ENCODE measurements at regions not wholly inside any gene's neighbourhood (a gene's known extent, or its start where the extent isn't known, plus 50 kb on each side); places are given as distances from the start of the nearest gene placed in this dataset.

- H3K4me1 ChIP-seq (replicated peaks in 1 of 2; ENCODE audit: control insufficient read depth in 2 of 2, insufficient read depth in 2 of 2, low read length in 2 of 2) = no peaks in the 10 kb centered on the region
- H3K9me3 ChIP-seq (replicated peaks; ENCODE audit: control insufficient read depth, insufficient read depth, low read depth, low read length) = no peaks in the 10 kb centered on the region
- H3K9ac ChIP-seq (ENCODE audit: insufficient read depth in 1 of 2, low read depth in 2 of 2, low read length in 2 of 2) = no peak overlapping the region
- CTCF ChIA-PET (ENCODE audit: low intra/inter-chr PET ratio) = no interaction called here
- H3K27me3 ChIP-seq (ENCODE audit: control insufficient read depth in 2 of 2, insufficient read depth in 2 of 2, low read length in 2 of 2) = no peaks in the 10 kb centered on the region
- in situ Hi-C loops (cut with MboI) = no loop called here
- no peak overlapping the region for H2AFZ ChIP-seq (ENCODE audit: low read depth, low read length)
- FAIRE-seq (no peak), DNase-seq (ENCODE audit: extremely low read depth in 1 of 4, low spot score in 3 of 4) (no peak), ATAC-seq (no peak)
- BruUV-seq (replicated peaks) = no TSS peak
- no peaks in the 10 kb centered on the region for H3K36me3 ChIP-seq (ENCODE audit: control insufficient read depth, insufficient read depth, low read length)
- no peak overlapping the region for H3K4me2 ChIP-seq (ENCODE audit: insufficient read depth, low read length)
- intact Hi-C loops (cut with micrococcal nuclease) = no loop called here
- H3K9me1 ChIP-seq (ENCODE audit: control insufficient read depth, insufficient read depth, low read length) = no peaks in the 10 kb centered on the region
- H3K79me2 ChIP-seq (ENCODE audit: control insufficient read depth, insufficient read depth, low read length) = no peaks in the 10 kb centered on the region
- no peaks in the 10 kb centered on the region for H4K20me1 ChIP-seq (replicated peaks; ENCODE audit: control insufficient read depth, insufficient read depth, low read length)
- no peak overlapping the region for H3K27ac ChIP-seq (ENCODE audit: extremely low read depth, low read depth, low read length)
- WGBS (ENCODE audit: insufficient coverage, low coverage, missing lambda C conversion rate) = 0% methylated on average over 2 of the region's 2 CpGs
- POLR2A ChIA-PET = no interaction called here
- TF ChIP-seq ZNF232 (CRISPR knock-in tag; IDR thresholded peaks at IDR 0.05) = no peak
- TF ChIP-seq ZNF778 (CRISPR knock-in tag; IDR thresholded peaks at IDR 0.05) = no peak
- TF ChIP-seq MCM2 (IDR thresholded peaks at IDR 0.05; ENCODE audit: low read depth) = no peak
- no peak for TF ChIP-seq KHSRP (IDR thresholded peaks at IDR 0.05)
- TF ChIP-seq PYGO2 (tag; IDR thresholded peaks at IDR 0.05) = no peak
- no peak for TF ChIP-seq NFE2 (IDR thresholded peaks at IDR 0.05; ENCODE audit: low read depth)
- TF ChIP-seq MEF2D (tag; conservative IDR thresholded peaks at IDR 0.05; ENCODE audit: low read depth) = no peak
- no peak for TF ChIP-seq FOXJ2 (tag; IDR thresholded peaks at IDR 0.05)
- no peak for TF ChIP-seq USF1 (CRISPR knock-in tag; IDR thresholded peaks at IDR 0.05)
- TF ChIP-seq RFX1 (IDR thresholded peaks at IDR 0.05) = no peak
- TF ChIP-seq MAZ (CRISPR knock-in tag; conservative IDR thresholded peaks at IDR 0.05 in 1 of 2, IDR thresholded peaks at IDR 0.05 in 1 of 2) = no peak
- TF ChIP-seq MAX (CRISPR knock-in tag; IDR thresholded peaks at IDR 0.05) = no peak
- no peak overlapping the region for H3K4me3 ChIP-seq
Measured at GRCh38 chr4:155612074-155612473, 54.6 kb upstream of the GUCY1A1 start.

Measured in K562 (cell line).